OCI-LY3 (cell line): ENCODE measurements at regions not wholly inside any gene's neighbourhood (a gene's known extent, or its start where the extent isn't known, plus 50 kb on each side); places are given as distances from the start of the nearest gene placed in this dataset.

Source experiments
- H2AFZ ChIP-seq: fragments of 200-600, 300-600 bp; shearing (Covaris generic); 2 replicates; pipeline ENCODE4 v1.6.0; 2014; ENCODE audit warnings: antibody characterized with exemption, low read depth, low read length
- H3K27ac ChIP-seq: fragments of 200-600, 300-600 bp; sonication (generic); 2 replicates; pipeline ENCODE4 v1.5.1; 2014; ENCODE audit warnings: mild to moderate bottlenecking, low read length, moderate library complexity, mixed read lengths
- H3K27me3 ChIP-seq: fragments of 200-600, 300-600 bp; sonication (generic); 2 replicates; pipeline ENCODE4 v1.6.1; 2014; ENCODE audit warnings: low read depth, low read length, mixed read lengths
- H3K36me3 ChIP-seq: fragments of 200-600, 300-600 bp; sonication (generic); replicated peaks from 2 replicates; pipeline ENCODE3; 2014; ENCODE audit warnings: low read depth, low read length, mixed read lengths
- H3K4me1 ChIP-seq: fragments of 300-600, 200-600 bp; sonication (generic); 2 replicates; pipeline ENCODE4 v1.6.1; 2014; ENCODE audit warnings: low read length, mixed read lengths
- H3K4me2 ChIP-seq: fragments of 200-600, 300-600 bp; sonication (generic); 2 replicates; pipeline ENCODE4 v1.6.1; 2014; ENCODE audit warnings: low read length, mixed read lengths
- H3K4me3 ChIP-seq: fragments of 300-600, 200-600 bp; sonication (generic); 2 replicates; pipeline ENCODE4 v1.5.1; 2014; ENCODE audit warnings: antibody characterized with exemption, mild to moderate bottlenecking, low read length, moderate library complexity
- H3K79me2 ChIP-seq: fragments of 300-600, 200-600 bp; shearing (Covaris generic); 2 replicates; pipeline ENCODE4 v1.6.1; 2014; ENCODE audit warnings: mild to moderate bottlenecking, low read length, mixed read lengths
- H3K9ac ChIP-seq: fragments of 300-600, 200-600 bp; shearing (Covaris generic); 2 replicates; pipeline ENCODE4 v1.6.0; 2014; ENCODE audit warnings: mild to moderate bottlenecking, low read length, moderate library complexity
- H3K9me3 ChIP-seq: fragments of 200-600, 300-600 bp; shearing (Covaris generic); 2 replicates; pipeline ENCODE4 v1.6.1; 2014; ENCODE audit warnings: low read length, mixed read lengths; ENCODE audit not compliant: insufficient read depth
- H4K20me1 ChIP-seq: fragments of 200-600, 300-600 bp; sonication (generic); 2 replicates; pipeline ENCODE4 v1.6.1; 2016; ENCODE audit warnings: low read length, mixed read lengths; ENCODE audit not compliant: insufficient read depth
- EZH2phosphoT487 ChIP-seq: fragments of 200-600 bp; shearing (Covaris generic); IDR thresholded peaks from 2 replicates; pipeline ENCODE4 v1.6.1; 2018; ENCODE audit warnings: antibody characterized with exemption, mixed run types, low read depth
- TF ChIP-seq, protein P1 (sequence below): fragments of 200-600, 300-600 bp; sonication (generic); IDR thresholded peaks from 2 replicates; pipeline ENCODE4 v1.5.1; 2014; ENCODE audit warnings: antibody characterized with exemption, low read length, low read depth

DNA sequence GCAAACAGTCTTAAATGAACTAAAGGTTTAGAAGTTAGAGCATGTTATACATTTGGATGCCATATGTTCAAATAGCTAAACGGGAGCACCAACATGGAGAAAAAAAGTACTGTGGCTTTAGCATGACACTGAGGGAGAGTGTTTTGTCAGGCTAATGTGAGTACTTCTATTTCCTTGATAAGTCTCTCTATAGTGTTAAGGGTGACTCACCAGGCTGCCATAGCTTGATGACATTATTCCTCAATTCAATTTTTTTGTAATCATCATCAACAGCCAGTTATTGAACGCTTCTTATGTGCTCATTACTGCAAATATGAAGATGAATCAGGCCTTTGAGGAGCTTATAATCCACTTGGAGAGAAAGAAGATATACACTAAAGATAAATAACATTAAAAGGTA, 211.4 kb upstream of the GPR101 start:
- H3K36me3 ChIP-seq = no peaks in the 10 kb centered on the region
- no peak overlapping the region for H3K27ac ChIP-seq
- H3K79me2 ChIP-seq = no peaks in the 10 kb centered on the region
- no peak overlapping the region for H3K9ac ChIP-seq
- no peak overlapping the region for H2AFZ ChIP-seq
- H3K9me3 ChIP-seq = no peaks in the 10 kb centered on the region
- no peaks in the 10 kb centered on the region for H3K4me1 ChIP-seq
- no peaks in the 10 kb centered on the region for H3K27me3 ChIP-seq
- H4K20me1 ChIP-seq = no peaks in the 10 kb centered on the region
- TF ChIP-seq, protein P1, sequence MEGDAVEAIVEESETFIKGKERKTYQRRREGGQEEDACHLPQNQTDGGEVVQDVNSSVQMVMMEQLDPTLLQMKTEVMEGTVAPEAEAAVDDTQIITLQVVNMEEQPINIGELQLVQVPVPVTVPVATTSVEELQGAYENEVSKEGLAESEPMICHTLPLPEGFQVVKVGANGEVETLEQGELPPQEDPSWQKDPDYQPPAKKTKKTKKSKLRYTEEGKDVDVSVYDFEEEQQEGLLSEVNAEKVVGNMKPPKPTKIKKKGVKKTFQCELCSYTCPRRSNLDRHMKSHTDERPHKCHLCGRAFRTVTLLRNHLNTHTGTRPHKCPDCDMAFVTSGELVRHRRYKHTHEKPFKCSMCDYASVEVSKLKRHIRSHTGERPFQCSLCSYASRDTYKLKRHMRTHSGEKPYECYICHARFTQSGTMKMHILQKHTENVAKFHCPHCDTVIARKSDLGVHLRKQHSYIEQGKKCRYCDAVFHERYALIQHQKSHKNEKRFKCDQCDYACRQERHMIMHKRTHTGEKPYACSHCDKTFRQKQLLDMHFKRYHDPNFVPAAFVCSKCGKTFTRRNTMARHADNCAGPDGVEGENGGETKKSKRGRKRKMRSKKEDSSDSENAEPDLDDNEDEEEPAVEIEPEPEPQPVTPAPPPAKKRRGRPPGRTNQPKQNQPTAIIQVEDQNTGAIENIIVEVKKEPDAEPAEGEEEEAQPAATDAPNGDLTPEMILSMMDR = no peak
- TF ChIP-seq EZH2phosphoT487 = no peak
- no peak overlapping the region for H3K4me2 ChIP-seq
- no peak overlapping the region for H3K4me3 ChIP-seq

DNA sequence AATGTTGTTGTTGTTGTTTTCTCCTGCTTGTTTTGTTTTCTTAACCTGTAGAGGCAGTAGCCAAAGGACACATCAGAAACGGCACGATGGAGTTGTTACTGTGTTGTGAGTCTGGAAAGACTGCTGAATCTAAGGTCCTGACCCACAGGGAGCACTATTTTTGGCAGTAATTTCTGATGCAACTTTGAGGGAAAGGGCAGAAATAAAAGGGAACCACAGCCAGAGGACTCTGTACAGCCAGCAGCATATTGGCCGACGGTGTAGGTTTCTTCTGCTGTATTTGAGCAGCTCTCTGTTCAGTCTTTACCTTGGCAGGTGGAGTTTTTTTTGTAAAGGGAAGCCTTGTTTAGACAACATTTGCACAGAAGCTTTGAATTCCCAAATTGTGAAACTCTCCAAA, 203.0 kb upstream of the GPR101 start:
- Histone ChIP-seq H3K79me2 (no peaks in the 10 kb centered on the region), H3K4me3 (no peak overlapping the region), H3K9ac (no peak overlapping the region), H3K4me2 (no peak overlapping the region), H3K4me1 (no peaks in the 10 kb centered on the region), H2AFZ (no peak overlapping the region), H3K9me3 (no peaks in the 10 kb centered on the region), H3K27ac (no peak overlapping the region), H3K36me3 (no peaks in the 10 kb centered on the region), H4K20me1 (no peaks in the 10 kb centered on the region), H3K27me3 (no peaks in the 10 kb centered on the region)
- TF ChIP-seq, protein P1 = no peak
- TF ChIP-seq EZH2phosphoT487 = no peak

DNA sequence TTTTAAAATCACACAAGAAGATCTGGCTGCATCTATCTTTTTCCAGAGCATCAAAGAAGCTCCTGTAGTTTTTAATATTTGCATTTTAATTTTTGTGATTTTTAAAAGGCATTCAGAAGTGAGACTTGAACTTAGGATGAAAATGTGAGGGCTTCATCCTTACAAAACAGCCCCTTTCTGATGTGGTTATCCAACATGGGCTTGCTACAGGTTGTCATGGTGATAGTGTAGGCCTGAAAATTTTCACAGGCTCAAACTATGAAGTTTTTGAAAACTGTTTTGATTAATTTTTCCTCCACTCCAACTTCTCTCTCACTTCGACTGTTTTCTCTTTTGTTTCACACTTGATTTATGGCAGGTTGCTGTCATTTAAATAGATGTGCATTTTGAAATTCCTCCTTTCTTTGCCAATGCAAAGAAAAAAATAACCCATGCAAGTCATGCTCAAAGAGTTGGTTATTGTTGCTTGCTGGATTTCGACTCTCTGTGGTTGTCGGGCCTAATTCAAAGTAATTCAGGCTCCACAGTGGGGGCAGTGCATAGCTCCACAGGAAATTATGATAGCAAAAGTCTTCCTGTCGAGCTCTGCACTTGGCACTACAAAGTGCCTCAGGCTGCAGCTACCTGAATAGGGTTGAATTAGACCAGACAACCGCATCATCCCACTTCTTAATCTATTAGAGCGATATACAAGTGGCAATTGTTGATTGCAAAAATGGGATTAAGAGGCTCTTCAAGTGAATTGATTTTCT, 201.0 kb upstream of the GPR101 start:
- H3K9ac ChIP-seq = no peak overlapping the region
- H3K4me3 ChIP-seq = no peak overlapping the region
- no peak overlapping the region for H3K27ac ChIP-seq
- H3K79me2 ChIP-seq = no peaks in the 10 kb centered on the region
- no peaks in the 10 kb centered on the region for H4K20me1 ChIP-seq
- no peaks in the 10 kb centered on the region for H3K27me3 ChIP-seq
- no peaks in the 10 kb centered on the region for H3K36me3 ChIP-seq
- H2AFZ ChIP-seq = no peak overlapping the region
- TF ChIP-seq EZH2phosphoT487 = no peak
- TF ChIP-seq, protein P1 = no peak
- H3K9me3 ChIP-seq = no peaks in the 10 kb centered on the region
- no peaks in the 10 kb centered on the region for H3K4me1 ChIP-seq
- H3K4me2 ChIP-seq = no peak overlapping the region

DNA sequence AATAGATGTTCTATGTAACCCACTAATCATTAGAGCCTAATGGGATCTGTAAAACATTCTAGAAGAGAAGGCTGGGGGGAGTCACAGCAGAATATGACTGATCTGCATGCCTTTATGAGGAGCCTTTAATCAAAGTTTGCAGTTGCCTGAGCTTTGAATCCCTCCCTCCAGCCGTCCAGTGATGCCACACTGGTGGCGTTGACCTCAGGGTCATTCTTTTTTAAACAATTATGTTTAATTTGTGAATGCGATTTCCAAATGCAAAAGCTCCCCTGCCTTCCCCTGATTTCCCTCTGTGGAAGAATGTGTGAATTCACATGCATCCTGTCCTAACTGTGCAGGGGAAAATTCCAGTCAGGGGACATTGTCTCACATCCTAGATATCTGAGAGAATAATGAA, 199.7 kb upstream of the GPR101 start:
- no peaks in the 10 kb centered on the region for H3K9me3 ChIP-seq
- H3K4me3 ChIP-seq = no peak overlapping the region
- H3K79me2 ChIP-seq = no peaks in the 10 kb centered on the region
- no peak overlapping the region for H3K4me2 ChIP-seq
- no peak overlapping the region for H3K9ac ChIP-seq
- H4K20me1 ChIP-seq = no peaks in the 10 kb centered on the region
- no peaks in the 10 kb centered on the region for H3K27me3 ChIP-seq
- H3K4me1 ChIP-seq = no peaks in the 10 kb centered on the region
- H3K36me3 ChIP-seq = no peaks in the 10 kb centered on the region
- no peak overlapping the region for H3K27ac ChIP-seq
- H2AFZ ChIP-seq = no peak overlapping the region
- TF ChIP-seq EZH2phosphoT487 = no peak
- TF ChIP-seq, protein P1 = no peak
